HEK293 (cell line): ENCODE measurements at regions not wholly inside any gene's neighbourhood (a gene's known extent, or its start where the extent isn't known, plus 50 kb on each side); places are given as distances from the start of the nearest gene placed in this dataset.

Source experiments
- CTCF ChIA-PET: fragments of 350-600 bp; formaldehyde crosslinking; extraction: SDS; loops from one replicate; lab custom pipeline; 2021; ENCODE audit warnings: antibody characterized with exemption; lab: Yijun Ruan, JAX
- POLR2A ChIA-PET: fragments of 300-600 bp; formaldehyde crosslinking; extraction: SDS; loops from one replicate; lab custom pipeline; 2020; ENCODE audit warnings: antibody characterized with exemption, inconsistent platforms; lab: Yijun Ruan, JAX
- H3K27ac ChIP-seq: fragments of 200-500 bp; sonication (Bioruptor generic); 2 replicates; pipeline ENCODE4 v1.5.1; 2014; ENCODE audit warnings: low read depth, low read length, control low read depth, inconsistent platforms; ENCODE audit errors: extremely low read depth
- H3K36me3 ChIP-seq, 2 experiments: fragments of 200-500 bp in 1 of 2; sonication (Bioruptor generic) in 1 of 2; 1 replicate in 1 of 2; 2 replicates in 1 of 2; pipeline ENCODE4 v1.5.1; 2014 to 2017; ENCODE audit warnings: inconsistent platforms in 2 of 2, low read length in 2 of 2; ENCODE audit not compliant: control insufficient read depth in 2 of 2, insufficient read depth in 1 of 2
- H3K4me1 ChIP-seq: fragments of 200-500 bp; sonication (Bioruptor generic); 2 replicates; pipeline ENCODE4 v1.5.1; 2014; ENCODE audit warnings: mild to moderate bottlenecking, low read length, inconsistent platforms; ENCODE audit not compliant: control insufficient read depth, insufficient read depth
- H3K4me3 ChIP-seq: 2 replicates; pipeline ENCODE4 v1.5.1; 2011; ENCODE audit warnings: low read depth, mild to moderate bottlenecking, control low read depth, low read length, moderate library complexity
- H3K9me3 ChIP-seq: fragments of 200-500 bp; sonication (Bioruptor generic); 2 replicates; pipeline ENCODE4 v1.5.1; 2014; ENCODE audit warnings: low read depth, low read length, inconsistent platforms; ENCODE audit not compliant: control insufficient read depth, insufficient read depth
- EGR2 ChIP-seq: fragments of 450-650 bp; formaldehyde crosslinking; IDR thresholded peaks from 2 replicates; pipeline ENCODE4 v1.5.1; 2016; ENCODE audit warnings: low read depth, missing biosample characterization, missing genetic modification characterization
- WT1 ChIP-seq: fragments of 450-650 bp; formaldehyde crosslinking; IDR thresholded peaks from 2 replicates; pipeline ENCODE4 v1.5.1; 2016; ENCODE audit warnings: missing biosample characterization, missing genetic modification characterization
- ZBTB8A ChIP-seq: fragments of 450-650 bp; formaldehyde crosslinking; IDR thresholded peaks from 2 replicates; pipeline ENCODE4 v1.5.1; 2016; ENCODE audit warnings: missing biosample characterization, missing genetic modification characterization
- ZFHX2 ChIP-seq: fragments of 450-650 bp; formaldehyde crosslinking; conservative IDR thresholded peaks from 2 replicates; pipeline ENCODE4 v1.5.1; 2016; ENCODE audit warnings: missing biosample characterization, missing genetic modification characterization
- ZIC2 ChIP-seq: fragments of 450-650 bp; formaldehyde crosslinking; IDR thresholded peaks from 2 replicates; pipeline ENCODE4 v1.5.1; 2016; ENCODE audit warnings: missing biosample characterization, missing genetic modification characterization
- ZNF140 ChIP-seq: fragments of 450-650 bp; formaldehyde crosslinking; IDR thresholded peaks from 2 replicates; pipeline ENCODE4 v1.5.1; 2016; ENCODE audit warnings: missing biosample characterization, missing genetic modification characterization
- ZNF19 ChIP-seq: fragments of 450-650 bp; formaldehyde crosslinking; IDR thresholded peaks from 2 replicates; pipeline ENCODE4; 2016; ENCODE audit warnings: missing biosample characterization, missing genetic modification characterization, low read depth
- ZNF211 ChIP-seq: fragments of 450-650 bp; formaldehyde crosslinking; IDR thresholded peaks from 2 replicates; pipeline ENCODE4 v1.5.1; 2016; ENCODE audit warnings: low read depth, missing biosample characterization, missing genetic modification characterization
- ZNF26 ChIP-seq: fragments of 450-650 bp; formaldehyde crosslinking; IDR thresholded peaks from 2 replicates; pipeline ENCODE4 v1.5.1; 2016; ENCODE audit warnings: missing biosample characterization, missing genetic modification characterization
- ZNF335 ChIP-seq: fragments of 450-650 bp; formaldehyde crosslinking; conservative IDR thresholded peaks from 2 replicates; pipeline ENCODE4 v1.5.1; 2016; ENCODE audit warnings: missing biosample characterization, missing genetic modification characterization
- ZNF341 ChIP-seq: fragments of 450-650 bp; formaldehyde crosslinking; IDR thresholded peaks from 2 replicates; pipeline ENCODE4; 2016; ENCODE audit warnings: low read depth, missing biosample characterization, missing genetic modification characterization
- ZNF354C ChIP-seq: fragments of 450-650 bp; formaldehyde crosslinking; IDR thresholded peaks from 2 replicates; pipeline ENCODE4 v1.5.1; 2016; ENCODE audit warnings: missing biosample characterization, missing genetic modification characterization, low read depth, borderline replicate concordance
- ZNF423 ChIP-seq: fragments of 450-650 bp; formaldehyde crosslinking; IDR thresholded peaks from 2 replicates; pipeline ENCODE4 v1.5.1; 2016; ENCODE audit warnings: missing biosample characterization, missing genetic modification characterization
- ZNF571 ChIP-seq: fragments of 450-650 bp; formaldehyde crosslinking; IDR thresholded peaks from 2 replicates; pipeline ENCODE4 v1.5.0; 2017; ENCODE audit warnings: missing biosample characterization, missing genetic modification characterization
- ZNF660 ChIP-seq: fragments of 450-650 bp; IDR thresholded peaks from 2 replicates; pipeline ENCODE4 v1.5.1; 2018; ENCODE audit warnings: missing biosample characterization, mild to moderate bottlenecking, missing genetic modification characterization
- ZNF664 ChIP-seq: fragments of 450-650 bp; formaldehyde crosslinking; IDR thresholded peaks from 2 replicates; pipeline ENCODE4 v1.5.1; 2016; ENCODE audit warnings: missing biosample characterization, missing genetic modification characterization
- ZNF704 ChIP-seq: fragments of 450-650 bp; formaldehyde crosslinking; IDR thresholded peaks from 2 replicates; pipeline ENCODE4 v1.5.1; 2016; ENCODE audit warnings: missing biosample characterization, missing genetic modification characterization
- ZNF785 ChIP-seq: fragments of 450-650 bp; formaldehyde crosslinking; IDR thresholded peaks from 2 replicates; pipeline ENCODE4 v1.5.1; 2016; ENCODE audit warnings: missing biosample characterization, missing genetic modification characterization
- TF ChIP-seq, protein P1 (sequence below): fragments of 450-650 bp; formaldehyde crosslinking; IDR thresholded peaks from 2 replicates; pipeline ENCODE4 v1.5.1; 2016; ENCODE audit warnings: missing biosample characterization, missing genetic modification characterization
- TF ChIP-seq, protein P2 (sequence below): fragments of 450-650 bp; formaldehyde crosslinking; conservative IDR thresholded peaks from 2 replicates; pipeline ENCODE4 v1.5.1; 2016; ENCODE audit warnings: low read depth, missing biosample characterization, missing genetic modification characterization

DNA sequence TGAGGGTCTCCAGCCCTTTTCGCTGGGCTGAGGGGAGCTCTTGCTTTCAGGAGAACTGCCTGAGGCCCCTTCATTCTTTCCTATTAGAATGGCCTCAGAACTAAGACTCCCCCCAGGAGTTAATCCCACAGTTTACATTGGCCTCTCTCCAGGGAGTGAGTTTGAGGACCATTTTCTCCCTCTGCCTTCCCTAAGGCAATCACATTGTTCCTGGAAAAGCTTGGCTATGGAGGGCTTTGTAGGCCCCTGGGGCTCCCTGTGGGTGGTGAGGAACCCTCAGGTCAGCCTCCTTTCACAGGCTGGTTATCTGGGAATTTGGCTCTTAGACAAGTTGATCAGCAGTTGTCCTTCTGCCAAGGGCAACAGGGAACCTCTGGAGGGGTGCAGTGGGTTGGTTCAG, 343.7 kb downstream of the RPS24 start (continued):
- TF ChIP-seq, protein P1, sequence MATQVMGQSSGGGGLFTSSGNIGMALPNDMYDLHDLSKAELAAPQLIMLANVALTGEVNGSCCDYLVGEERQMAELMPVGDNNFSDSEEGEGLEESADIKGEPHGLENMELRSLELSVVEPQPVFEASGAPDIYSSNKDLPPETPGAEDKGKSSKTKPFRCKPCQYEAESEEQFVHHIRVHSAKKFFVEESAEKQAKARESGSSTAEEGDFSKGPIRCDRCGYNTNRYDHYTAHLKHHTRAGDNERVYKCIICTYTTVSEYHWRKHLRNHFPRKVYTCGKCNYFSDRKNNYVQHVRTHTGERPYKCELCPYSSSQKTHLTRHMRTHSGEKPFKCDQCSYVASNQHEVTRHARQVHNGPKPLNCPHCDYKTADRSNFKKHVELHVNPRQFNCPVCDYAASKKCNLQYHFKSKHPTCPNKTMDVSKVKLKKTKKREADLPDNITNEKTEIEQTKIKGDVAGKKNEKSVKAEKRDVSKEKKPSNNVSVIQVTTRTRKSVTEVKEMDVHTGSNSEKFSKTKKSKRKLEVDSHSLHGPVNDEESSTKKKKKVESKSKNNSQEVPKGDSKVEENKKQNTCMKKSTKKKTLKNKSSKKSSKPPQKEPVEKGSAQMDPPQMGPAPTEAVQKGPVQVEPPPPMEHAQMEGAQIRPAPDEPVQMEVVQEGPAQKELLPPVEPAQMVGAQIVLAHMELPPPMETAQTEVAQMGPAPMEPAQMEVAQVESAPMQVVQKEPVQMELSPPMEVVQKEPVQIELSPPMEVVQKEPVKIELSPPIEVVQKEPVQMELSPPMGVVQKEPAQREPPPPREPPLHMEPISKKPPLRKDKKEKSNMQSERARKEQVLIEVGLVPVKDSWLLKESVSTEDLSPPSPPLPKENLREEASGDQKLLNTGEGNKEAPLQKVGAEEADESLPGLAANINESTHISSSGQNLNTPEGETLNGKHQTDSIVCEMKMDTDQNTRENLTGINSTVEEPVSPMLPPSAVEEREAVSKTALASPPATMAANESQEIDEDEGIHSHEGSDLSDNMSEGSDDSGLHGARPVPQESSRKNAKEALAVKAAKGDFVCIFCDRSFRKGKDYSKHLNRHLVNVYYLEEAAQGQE (tag by site-specific recombination) = no peak
- TF ChIP-seq ZNF664 (tag by site-specific recombination) = no peak
- TF ChIP-seq ZNF423 = peak; percentile 81; the same call in 1 of the 2 replicates
- TF ChIP-seq ZNF140 (tag by site-specific recombination) = no peak
- TF ChIP-seq ZNF660 (tag by site-specific recombination) = 0 out of 2 replicates have a peak, but pooled peaks have one; percentile 31
- no peak for TF ChIP-seq ZNF335 (tag by site-specific recombination)
- peak; percentile 99 for TF ChIP-seq ZIC2 (tag by site-specific recombination)
- TF ChIP-seq ZNF341 = peak; percentile 89
- TF ChIP-seq ZBTB8A (tag by site-specific recombination) = peak; percentile 82
- TF ChIP-seq WT1 (tag by site-specific recombination) = no peak

DNA sequence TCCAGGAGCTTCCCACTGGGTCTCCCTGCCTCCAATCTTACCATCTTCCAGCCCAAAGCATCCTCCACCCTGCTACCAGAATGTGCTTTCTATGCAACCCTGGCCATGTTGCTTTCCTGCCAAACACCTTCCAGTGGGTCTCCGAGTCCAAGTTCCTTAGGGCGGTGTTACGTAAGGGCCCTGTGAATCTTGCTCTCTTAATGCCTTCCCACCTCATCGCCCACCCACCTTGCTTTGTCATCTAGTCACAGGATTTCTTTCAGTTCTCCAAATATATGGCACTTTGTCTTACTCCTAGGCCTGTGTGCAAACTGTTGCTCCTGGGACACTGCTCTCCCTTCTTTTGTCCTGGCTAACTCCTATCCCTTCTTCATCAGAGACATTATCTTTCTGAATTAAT, 344.5 kb downstream of the RPS24 start:
- TF ChIP-seq EGR2 (tag by site-specific recombination) (peak; percentile 24; the same call in 1 of the 2 replicates), ZNF571 (tag by site-specific recombination) (no peak), ZFHX2 (tag by site-specific recombination) (peak; percentile 26; the same call in 1 of the 2 replicates), ZNF26 (tag by site-specific recombination) (no peak), ZNF704 (no peak)
- Histone ChIP-seq H3K27ac (no peak overlapping the region), H3K4me1 (no peaks in the 10 kb centered on the region; the same call in 1 of the 2 replicates), H3K36me3 (no peaks in the 10 kb centered on the region), H3K4me3 (no peak overlapping the region), H3K9me3 (no peaks in the 10 kb centered on the region)
- POLR2A ChIA-PET = no interaction called here
- CTCF ChIA-PET = no interaction called here

- POLR2A ChIA-PET = no interaction called here
- CTCF ChIA-PET = no interaction called here
- Histone ChIP-seq H3K27ac (no peak overlapping the region), H3K9me3 (no peaks in the 10 kb centered on the region), H3K36me3 (no peaks in the 10 kb centered on the region), H3K4me3 (no peak overlapping the region), H3K4me1 (no peaks in the 10 kb centered on the region; the same call in 1 of the 2 replicates)
- TF ChIP-seq ZNF354C (tag by site-specific recombination) (no peak), ZNF211 (no peak), EGR2 (tag by site-specific recombination) (no peak), ZNF19 (tag by site-specific recombination) (no peak), ZNF785 (tag by site-specific recombination) (no peak)
- TF ChIP-seq, protein P2, sequence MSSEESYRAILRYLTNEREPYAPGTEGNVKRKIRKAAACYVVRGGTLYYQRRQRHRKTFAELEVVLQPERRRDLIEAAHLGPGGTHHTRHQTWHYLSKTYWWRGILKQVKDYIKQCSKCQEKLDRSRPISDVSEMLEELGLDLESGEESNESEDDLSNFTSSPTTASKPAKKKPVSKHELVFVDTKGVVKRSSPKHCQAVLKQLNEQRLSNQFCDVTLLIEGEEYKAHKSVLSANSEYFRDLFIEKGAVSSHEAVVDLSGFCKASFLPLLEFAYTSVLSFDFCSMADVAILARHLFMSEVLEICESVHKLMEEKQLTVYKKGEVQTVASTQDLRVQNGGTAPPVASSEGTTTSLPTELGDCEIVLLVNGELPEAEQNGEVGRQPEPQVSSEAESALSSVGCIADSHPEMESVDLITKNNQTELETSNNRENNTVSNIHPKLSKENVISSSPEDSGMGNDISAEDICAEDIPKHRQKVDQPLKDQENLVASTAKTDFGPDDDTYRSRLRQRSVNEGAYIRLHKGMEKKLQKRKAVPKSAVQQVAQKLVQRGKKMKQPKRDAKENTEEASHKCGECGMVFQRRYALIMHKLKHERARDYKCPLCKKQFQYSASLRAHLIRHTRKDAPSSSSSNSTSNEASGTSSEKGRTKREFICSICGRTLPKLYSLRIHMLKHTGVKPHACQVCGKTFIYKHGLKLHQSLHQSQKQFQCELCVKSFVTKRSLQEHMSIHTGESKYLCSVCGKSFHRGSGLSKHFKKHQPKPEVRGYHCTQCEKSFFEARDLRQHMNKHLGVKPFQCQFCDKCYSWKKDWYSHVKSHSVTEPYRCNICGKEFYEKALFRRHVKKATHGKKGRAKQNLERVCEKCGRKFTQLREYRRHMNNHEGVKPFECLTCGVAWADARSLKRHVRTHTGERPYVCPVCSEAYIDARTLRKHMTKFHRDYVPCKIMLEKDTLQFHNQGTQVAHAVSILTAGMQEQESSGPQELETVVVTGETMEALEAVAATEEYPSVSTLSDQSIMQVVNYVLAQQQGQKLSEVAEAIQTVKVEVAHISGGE (tag by site-specific recombination) = no peak
These were observed 347.4 kb downstream of the RPS24 start for GRCh38 chr10:78381107-78381506.
